DMS114 treated with DMSO at 0.1 percent for 48 hours (cell line): ENCODE measurements at regions not wholly inside any gene's neighbourhood (a gene's known extent, or its start where the extent isn't known, plus 50 kb on each side); places are given as distances from the start of the nearest gene placed in this dataset.

Source experiments
- DNase-seq: peaks from one replicate; lab custom pipeline; 2025; ENCODE audit not compliant: unreplicated experiment; lab: John Stamatoyannopoulos, UW

DNA sequence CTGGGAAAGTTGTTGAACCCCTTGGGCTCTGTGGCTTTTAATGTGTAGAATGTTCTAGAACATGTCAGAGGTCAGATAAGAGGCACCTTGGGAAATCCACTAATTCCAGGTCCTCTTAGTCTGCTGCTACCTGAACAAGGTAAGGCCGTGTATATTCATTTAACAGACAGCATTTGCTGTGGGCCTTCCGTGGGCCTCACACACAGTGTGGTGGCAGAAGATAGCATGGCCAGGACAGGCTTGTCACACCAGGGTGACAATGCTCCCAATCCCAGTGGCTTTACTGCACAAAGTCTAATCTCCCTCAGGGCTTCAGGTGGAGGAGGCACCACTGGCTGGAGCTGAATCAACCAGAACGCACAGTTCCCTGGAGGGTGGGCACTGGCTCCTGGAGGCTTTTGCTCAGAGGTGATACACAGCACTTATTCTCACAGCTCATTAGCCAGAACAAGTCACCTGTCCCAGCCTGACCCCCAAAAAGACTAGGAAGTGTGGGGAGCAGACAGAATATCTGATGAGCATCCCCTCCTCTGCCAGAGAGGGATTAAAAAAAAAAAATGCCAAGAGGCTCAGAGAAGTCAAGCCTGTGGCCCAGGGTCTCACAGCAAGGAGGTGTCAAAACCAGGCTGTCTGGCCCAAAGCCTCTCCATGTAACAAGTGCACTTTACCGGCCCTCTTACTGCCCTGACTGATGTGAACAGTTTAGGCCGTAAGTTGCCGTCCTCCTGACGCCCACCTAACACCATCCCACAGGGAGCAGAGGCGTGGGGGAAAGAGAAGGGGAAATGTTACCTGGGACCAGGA is 216.9 kb upstream of the RAB6C start:
- DNase-seq = no peak

GRCh38 chr2:129763190-129763846 is 216.1 kb upstream of the RAB6C start:
- DNase-seq = no peak

GRCh38 chr2:129763966-129764365 is 215.5 kb upstream of the RAB6C start:
- no peak for DNase-seq

- no peak for DNase-seq
Observed at GRCh38 chr2:129764376-129765325, 214.8 kb upstream of the RAB6C start.

DNA sequence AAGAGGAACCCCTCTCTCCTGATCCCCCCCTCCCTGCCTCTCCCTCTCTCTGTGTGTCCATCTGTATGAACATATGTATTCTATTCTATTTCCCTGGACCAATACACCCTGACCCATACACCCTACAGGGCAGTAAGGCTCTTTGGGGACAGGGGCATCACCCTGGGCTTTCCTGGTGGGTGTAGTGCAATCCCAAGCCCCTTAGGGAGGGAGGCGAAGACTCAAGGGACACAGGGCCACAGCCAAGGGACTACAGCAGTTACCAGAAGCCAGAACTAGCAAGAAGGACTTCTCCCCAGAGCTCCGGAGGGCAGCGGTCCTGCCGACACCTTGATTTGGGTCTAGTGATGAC is 214.2 kb upstream of the RAB6C start:
- DNase-seq = no peak

- no peak for DNase-seq
Observed at GRCh38 chr2:129765678-129766351, 213.7 kb upstream of the RAB6C start.

GRCh38 chr2:129766374-129766993 is 213.0 kb upstream of the RAB6C start:
- no peak for DNase-seq

- no peak for DNase-seq
Observed at GRCh38 chr2:129767346-129768035, 212.0 kb upstream of the RAB6C start.

DNA sequence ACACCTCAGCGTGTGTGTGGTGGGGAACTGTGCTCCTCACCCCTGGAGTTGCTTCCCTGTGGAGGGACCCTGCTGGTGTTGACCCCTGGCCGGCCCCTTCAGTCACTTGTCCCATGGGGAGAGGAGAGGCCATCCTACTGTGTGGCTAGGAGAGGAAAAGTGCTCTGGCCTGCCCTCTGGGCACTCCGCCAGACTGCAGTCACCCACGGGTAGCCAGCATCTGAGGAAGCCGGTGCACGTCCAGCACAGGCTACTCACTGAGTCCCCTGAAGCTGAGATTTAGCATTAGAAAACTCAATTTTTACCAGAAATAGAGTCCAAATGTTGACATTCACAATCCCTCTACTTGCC is 211.5 kb upstream of the RAB6C start:
- no peak for DNase-seq

- no peak for DNase-seq
Observed at GRCh38 chr2:129768485-129769184, 210.8 kb upstream of the RAB6C start.

DNA sequence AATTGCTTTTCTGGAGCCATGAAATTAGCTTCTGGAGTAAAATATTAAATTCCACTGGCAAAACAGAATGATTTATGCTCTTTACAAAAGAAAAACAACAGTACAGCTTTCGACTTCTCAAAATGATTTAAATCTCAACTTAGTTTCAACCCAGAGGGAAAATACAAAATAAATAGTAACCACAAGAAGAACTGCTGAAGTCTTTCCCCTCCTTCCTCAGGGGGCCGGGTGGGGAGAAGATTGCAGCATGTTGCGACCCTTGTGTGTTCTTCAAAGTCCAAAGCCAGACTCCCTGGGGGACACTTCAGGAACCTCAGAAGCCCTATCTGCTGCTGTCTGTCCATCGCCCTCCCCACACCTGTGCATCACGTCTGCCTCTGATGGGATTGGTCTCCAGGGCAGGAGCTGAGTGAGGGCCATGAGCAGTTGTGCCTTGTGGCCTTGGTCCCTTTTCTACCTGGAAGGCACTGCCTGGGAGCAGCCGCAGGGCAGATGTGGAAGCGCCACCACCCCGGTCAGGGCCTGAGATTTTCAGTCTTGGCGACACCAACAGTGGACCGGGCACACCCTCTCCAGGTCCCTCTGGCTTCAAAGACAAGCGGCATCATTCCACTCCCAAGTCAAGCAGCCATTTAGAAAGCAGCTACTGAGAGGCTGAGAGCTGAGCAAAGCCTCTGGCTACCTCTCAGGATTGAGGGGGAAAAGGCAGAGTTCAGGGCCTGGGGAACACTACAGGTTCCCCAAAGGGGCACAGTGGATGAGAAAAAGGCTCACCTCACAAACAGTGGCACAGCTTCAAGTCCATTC is 210.1 kb upstream of the RAB6C start:
- DNase-seq = no peak

- no peak for DNase-seq
Observed at GRCh38 chr2:129771418-129772189, 207.9 kb upstream of the RAB6C start.

DNA sequence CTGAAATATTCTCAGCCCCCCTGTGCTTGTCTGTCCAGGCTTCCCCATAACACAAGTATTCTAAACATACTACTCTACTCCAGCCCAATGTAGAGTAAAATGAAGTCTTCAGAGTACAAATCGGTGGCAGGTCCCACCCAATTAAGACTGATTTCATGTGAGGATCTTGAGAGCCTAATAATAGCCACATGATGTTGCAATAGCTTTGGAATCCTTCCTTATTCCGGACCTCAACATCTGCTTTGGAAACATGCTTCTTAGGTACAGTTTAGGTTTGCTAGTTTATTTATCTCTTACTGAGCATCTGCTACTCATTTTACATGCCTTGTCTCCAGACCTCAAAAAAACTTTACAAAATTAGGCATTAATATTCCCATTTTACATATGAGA is 207.3 kb upstream of the RAB6C start:
- DNase-seq = no peak

DNA sequence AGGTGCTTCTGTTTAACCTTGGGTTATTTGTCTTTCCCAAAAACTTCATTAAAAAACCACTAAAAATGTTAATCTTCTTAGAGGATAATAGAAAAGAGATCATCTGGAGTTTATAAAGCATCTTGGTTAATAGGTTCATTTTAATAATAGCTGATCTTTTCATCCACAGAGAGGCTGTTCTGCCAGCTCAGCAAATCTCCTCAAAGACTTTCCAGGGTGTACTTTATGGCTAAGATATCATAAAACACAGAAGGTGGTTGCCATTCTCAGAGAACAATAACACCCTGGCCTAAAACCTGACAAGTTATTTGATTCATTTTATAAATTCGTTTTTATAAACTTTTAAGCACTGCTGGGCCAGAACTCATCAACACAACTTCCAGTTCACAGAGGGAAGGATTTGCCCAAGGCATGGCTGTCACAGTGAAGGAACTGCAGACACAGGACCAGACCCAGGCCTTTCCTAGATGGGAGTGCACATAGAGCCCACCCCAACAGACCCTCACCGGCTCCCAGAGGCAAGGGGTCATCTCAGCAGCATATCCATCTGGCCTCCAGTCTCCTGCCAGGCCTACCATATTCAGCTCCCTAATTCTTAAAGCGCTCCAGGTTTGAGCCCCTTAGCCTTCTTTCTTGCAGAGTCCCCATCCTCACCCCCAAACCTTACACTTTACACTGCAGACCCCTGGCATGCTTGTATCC is 203.4 kb upstream of the RAB6C start:
- no peak for DNase-seq

DNA sequence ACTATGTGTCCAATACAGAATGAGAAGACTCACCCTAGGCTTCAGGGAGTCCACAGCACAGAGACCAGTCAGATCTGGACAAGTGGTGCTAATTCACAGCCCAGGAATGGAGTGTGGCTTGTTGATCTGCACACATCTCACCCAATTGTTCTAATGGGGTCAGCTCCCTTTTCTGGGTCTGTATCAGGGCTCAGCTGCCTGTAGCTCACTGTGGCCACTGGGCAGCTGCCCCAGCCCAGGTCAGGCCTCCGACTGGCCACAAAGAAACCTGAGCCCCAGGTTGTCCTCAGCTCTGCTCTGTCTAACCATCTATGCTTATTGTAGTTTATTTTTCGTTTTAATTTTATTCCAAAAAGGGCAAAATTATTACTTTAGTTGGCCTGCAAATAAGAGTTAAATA is 202.3 kb upstream of the RAB6C start:
- DNase-seq = no peak

DNA sequence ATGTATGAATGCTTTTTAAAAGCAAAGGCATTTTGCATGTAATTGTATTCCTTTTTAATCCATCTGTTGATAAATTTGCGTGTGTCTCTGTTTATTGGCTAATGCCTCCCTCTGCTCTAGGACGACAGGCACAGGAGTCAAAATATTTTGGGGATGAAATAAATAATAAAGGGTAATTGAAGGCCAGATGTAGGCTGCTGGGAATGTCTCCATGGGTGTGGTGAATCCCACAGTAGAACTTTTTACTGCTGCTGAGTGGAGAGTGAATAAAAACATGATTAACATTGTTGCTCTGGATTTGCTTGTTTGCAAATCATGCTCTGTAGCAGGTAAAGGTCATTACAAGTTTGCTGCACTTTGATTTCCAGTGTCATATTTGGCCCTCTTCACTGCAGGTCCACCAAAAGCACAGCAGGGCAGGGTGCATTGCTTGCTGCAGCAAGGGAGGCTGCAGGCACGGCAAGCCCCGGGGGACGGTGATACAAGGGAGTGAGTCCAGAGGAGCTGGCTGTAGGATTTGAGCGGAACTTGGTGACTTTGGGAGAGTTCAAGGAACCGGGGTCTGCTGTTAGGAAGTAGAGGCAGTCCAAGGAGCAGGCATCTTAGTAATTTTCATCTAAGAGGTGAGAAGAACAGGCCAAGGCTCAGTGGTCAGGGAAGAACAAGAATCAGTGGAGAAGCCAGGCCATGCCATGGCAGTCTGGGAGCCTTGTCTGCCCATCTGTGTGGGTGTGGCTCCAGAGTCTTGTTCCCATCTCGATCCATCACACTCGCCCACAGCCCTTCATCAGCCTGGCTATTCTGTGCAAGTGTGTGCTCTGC is 201.5 kb upstream of the RAB6C start:
- DNase-seq = no peak

DNA sequence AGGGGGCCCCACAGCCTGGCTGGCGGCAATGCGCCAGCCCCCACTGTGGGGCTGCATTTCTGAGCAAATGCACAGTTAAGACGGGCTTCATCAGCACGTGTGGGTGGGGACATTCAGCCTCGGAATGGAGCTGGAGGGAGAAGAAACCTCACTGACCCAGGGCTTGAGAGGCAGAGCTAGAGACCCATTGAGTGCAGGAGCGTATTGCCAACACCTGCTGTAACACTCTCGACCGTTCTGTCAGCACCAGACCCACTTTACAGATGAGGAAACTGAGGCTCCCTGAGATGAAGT is 200.9 kb upstream of the RAB6C start:
- DNase-seq = no peak
